HG03196 (cell line): ENCODE measurements at regions not wholly inside any gene's neighbourhood (a gene's known extent, or its start where the extent isn't known, plus 50 kb on each side); places are given as distances from the start of the nearest gene placed in this dataset.

Experiments used
- ATAC-seq: cut with Tn5 transposase; IDR thresholded peaks from one replicate; pipeline ENCODE4 v1.9.1; 2021; ENCODE audit not compliant: unreplicated experiment

DNA sequence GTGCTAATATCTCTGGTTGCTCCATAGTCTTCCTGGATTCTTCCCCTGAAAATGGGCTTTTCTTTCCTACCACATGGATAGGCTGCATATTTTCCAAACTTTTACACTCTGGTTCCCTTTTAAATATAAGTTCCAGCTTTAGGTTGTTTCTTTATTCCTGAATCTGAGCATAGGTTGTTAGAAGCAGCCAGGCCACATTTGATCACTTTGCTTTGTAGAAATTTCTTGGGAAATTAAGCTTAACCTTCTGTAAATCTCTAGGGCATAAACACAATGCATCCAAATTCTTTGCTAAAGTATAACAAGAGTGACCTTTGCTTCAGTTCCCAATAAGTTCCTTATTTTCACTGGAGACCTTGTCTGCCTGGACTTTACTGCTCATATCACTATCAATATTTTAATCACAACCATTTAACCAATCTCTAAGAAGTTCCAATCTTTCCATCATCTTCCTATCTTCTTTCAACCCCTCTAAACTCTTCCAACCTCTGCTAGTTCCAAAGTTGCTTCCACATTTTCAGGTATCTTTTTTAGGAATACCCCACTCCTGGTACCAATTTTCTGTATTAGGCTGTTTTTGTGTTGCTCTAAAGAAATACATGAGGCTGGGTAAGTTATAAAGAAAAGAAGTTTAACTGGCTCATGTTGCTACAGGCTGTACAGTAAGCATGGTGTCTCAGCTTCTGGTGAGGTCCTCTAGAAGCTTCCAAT is 389.6 kb upstream of the HS6ST1 start:
- ATAC-seq, result no peak

- no peak for ATAC-seq
Measured at GRCh38 chr2:128710242-128710641, 391.6 kb upstream of the HS6ST1 start.

GRCh38 chr2:128710729-128711128 is 392.1 kb upstream of the HS6ST1 start:
- ATAC-seq, result no peak

GRCh38 chr2:128714285-128714684 is 395.6 kb upstream of the HS6ST1 start:
- no peak for ATAC-seq

DNA sequence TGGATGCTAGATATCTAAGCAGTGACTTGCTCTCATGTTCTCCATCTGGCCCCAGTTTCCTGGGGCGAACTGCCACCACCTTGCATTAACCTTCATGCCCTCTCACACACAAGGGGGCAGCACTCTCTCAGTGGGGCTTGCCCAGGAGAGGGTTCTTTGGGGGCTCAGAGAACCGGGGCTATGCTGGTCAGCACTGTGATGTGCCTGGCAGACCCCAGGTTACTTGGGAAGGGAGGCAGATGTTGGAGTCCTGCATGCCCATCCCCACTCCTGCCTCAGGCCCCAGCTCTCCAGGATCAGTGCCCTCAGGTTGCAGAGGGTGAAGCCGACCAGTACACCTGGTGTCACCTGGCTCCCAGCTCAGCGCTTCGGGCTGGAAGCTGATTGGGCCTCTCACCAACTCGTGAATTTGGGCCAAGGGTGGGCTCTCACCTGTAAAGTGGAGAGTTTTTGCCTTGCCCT is 396.2 kb upstream of the HS6ST1 start:
- no peak for ATAC-seq

DNA sequence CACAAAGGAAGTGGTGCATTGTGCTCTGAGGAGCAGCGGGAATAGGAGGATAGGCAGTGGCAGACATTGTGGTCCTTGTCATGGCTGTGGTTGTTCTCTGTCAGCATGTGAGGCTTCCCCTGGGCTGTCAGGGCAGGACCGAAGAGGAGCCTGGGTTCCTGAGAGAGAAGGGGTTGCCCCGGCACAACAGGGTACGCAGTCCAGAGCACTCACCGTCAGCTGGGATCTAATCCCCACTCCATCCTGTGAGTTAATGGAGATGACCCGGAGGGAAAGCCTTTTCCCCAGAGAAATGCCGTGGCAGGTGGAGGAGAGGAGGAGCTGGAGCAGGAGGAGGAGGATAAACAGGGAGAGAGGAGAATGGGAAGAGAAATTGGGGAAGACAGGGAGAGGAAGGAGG is 396.7 kb upstream of the HS6ST1 start:
- ATAC-seq, result no peak

DNA sequence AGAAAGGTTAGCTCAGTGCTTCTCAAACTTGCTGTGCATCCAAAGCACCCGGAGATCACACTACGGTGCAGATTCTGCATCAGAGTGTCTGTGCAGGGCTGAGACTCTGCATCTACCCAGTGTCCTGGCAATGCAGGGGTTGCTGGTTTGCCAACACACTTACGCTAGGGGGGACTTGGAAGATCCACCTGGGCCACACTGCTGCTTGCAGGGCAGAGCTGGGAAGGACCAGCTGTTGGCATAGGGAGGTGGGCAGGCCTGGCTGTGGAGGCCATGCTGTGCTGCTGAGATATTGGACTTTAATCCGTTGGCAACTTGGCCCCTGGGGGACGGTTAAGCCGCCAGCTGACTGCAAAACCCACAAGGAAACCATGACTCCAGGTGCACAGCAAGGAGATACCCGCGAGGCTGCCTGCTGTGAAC is 397.6 kb upstream of the HS6ST1 start:
- no peak for ATAC-seq

- ATAC-seq, result no peak
Measured at GRCh38 chr2:128717758-128718710, 399.4 kb upstream of the HS6ST1 start.

DNA sequence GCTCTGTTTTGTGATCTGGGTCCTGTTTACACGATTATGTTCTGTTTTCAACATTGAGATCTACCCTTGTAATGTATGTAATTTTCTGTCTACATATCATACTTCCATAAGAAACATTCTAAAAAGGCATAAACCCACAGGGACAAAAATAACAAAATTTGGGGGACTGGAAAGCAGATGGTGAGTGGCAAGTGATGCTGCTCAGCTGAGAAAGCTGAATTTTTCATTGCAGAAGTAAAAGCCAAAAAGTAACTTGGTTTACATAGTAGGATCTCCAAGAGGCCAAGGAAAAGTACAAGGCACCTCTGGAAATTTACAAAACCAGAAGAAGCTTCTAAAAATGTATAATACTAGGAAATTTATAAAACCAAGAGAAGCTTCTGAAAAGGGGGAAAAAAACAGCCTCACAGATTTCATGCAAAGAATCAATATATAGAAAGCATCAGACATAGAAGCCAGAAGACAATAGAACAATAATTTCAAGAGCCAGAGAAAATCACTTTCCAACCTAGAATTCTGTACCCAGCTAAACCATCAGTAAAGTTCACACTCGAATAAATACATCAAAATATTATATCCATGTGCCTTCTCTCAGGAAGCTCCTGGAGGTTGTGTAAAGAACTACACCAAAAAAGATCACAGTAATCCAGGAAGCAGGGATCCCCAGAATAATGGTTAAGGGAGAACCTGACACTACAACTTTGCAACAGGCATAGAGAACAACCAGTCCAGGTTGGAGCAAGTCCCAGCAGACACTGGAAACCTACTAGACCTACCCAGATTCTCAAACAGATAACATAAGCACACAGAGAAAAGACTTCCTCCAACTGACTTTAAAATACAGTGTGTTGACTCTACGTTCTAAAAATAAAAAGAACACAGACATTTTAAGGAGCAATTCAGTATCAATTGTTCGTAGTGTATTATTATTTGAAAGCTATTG is 401.7 kb upstream of the HS6ST1 start:
- ATAC-seq, result no peak

- ATAC-seq, result no peak
Measured at GRCh38 chr2:128721096-128721495, 402.4 kb upstream of the HS6ST1 start.

DNA sequence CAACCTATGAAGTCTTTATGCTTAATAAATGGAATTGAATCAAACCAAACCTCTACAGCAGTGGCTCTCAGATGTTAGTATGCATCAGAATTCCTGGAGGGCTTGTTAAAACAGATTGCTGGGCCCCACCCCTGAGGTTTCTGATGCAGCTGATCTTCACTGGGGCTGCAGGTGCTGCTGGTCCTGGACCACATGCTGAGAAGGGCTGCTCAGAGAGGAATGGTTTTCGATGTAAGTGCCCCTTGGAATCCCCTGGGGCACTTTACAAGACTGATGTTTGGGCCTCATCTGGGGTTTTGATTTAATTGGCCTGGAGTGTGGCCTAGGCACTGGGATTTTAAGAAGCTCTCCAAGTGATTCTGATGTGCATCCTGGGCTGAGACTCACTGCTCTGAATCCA is 403.8 kb upstream of the HS6ST1 start:
- no peak for ATAC-seq

DNA sequence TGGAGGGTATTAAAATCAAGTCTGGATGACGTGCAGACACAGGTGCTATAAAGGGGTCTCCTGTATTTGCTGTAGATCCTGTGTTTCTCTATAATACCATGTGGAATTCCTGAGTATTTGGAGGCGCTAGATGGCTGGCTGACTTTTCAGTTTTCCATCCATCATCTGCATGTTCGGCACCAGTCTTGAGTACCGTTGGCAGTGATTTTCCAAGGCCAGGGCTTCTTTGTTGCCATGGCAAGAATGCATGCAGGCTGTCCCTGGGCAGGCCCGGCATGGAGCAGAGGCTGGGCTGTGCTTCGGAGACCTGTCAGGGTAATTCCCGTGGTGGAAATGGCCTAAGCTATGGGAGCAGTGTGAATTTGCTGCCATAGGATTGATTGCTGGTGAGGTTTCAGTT is 405.9 kb upstream of the HS6ST1 start:
- ATAC-seq, result no peak

DNA sequence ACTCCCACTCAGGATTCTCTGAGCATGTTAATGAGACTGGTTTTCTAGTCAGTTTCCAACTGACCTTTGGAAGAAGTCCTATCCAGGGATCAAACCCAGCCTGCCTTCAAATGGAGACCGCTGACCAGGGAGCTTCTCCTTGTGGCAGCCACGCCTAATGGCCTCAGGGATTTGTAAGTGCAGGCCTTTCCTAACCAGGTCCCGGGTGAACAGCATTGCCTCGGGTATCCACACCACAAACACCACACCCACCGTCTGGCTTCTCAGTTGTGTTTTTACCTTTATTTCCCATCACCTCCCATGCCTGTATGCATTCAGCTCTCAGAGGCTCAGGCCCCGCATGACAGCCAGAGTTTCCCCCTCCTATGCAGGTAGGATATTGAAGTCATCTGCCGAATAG is 406.3 kb upstream of the HS6ST1 start:
- ATAC-seq, result no peak

DNA sequence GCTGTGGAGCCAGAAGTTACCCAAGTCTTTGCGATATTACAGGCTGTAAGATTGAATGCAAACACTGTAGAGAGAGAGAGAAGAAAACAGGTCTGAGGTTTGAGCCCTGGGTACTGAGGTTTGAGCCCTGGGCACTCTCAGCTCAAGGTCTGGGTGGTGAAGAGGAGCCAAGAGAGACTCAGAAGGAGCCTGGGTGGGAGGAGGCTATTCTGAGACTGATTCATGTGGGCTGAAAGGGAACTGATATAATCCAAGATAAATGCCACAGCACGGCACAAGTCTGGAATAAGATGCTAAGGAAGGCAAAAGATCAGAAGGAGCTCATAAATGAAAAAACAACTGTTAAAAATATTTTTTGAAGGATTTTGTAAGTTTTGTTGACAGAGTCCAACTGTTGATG is 407.6 kb upstream of the HS6ST1 start:
- ATAC-seq, result no peak

GRCh38 chr2:128726911-128727310 is 408.2 kb upstream of the HS6ST1 start:
- no peak for ATAC-seq

DNA sequence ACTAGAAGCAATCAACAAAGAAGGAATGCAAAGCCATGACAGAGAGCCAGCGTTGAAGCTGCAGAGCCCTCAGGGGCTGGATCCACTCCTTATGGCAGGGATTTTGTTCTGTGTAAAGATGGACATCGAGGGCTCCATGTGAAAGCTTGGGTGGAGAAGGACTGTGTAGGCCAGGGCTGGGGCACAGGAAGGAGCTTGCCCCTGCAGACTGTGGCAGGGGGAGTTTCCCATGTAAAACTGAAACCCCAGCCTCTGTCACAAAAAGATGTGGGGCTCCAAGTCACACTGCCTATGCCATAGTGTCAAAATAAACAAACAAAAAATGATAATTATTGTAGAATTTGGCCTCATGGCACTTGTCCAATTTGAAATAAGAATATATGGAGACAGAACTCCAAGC is 408.7 kb upstream of the HS6ST1 start:
- ATAC-seq, result peak; percentile 78

DNA sequence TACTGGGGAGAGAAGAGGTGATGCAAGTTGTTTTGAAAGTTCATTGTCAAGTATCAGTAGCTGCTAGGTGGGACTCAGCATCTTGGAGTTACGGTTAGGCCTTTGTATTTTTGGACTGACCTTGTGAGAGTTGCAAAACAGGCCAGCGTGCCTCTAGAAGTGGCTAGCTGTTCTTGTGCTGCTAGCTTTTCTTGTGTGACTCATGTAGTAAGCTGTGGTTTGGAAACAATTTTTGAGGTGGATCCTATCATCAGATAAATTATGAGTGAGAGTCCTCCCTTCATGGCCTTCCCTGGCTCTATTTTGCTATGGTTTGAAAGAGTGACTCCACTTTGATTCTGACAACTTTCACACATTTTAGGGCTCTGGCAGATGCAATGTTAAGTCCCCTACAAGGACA is 409.2 kb upstream of the HS6ST1 start:
- ATAC-seq, result peak; percentile 39

- ATAC-seq, result no peak
Measured at GRCh38 chr2:128729051-128729450, 410.4 kb upstream of the HS6ST1 start.

DNA sequence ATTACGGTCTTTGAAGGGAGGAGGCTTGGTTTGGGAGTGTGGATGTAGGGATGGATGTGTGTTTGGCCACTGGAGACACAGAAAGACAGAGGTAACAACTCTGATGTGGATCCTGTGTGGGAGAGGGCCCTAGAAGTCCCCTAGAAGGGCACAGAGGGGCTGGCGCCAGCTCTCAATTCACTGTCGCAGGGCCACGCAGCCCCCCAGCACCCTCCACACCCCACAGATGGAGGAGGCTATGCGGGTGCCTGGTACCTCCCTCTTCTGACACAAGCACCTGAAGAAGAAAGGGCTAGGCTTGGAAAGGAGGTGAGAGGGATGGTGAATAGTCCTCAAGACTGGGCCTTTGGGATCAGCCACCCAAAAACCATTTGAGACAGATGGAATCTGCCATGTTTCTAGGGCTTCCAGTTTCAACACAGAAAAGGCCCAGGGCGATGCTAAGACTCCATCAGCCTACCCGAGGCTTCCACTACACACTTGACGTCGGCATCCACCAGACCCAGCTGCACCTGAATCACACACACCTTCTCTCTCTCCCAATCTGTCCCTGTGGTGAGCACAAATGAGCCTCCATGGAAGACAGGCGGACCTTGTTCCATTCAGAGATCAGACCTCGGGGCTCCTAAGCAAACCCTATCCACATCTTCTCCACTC is 413.5 kb upstream of the HS6ST1 start:
- no peak for ATAC-seq

DNA sequence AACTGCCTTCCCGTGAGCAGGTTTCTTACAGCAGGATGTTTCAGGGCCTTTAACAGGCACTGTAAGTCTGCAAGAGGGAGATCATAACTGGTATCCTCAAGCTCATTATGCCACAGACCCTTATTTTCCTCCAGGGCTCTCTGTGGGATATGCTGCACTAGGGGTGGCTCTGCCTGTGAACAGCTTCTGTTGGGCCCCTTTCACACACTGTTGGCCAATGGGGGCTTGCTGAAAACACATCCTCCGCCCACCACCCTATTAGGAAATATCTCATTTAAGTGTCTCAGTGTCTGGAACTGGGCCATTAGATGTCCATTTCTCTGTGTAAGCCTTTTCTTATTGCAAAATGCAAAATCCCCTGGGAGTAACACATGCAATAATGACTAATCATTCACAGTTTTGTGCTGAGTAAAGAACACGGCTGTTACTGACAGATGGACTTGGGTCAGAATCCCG is 414.3 kb upstream of the HS6ST1 start:
- peak; percentile 42 for ATAC-seq
